ENCODE measurements at regions not wholly inside any gene's neighbourhood (a gene's known extent, or its start where the extent isn't known, plus 50 kb on each side); places are given as distances from the start of the nearest gene placed in this dataset.

- no peaks in the 10 kb centered on the region for H3K79me1 ChIP-seq (ENCODE audit: low read depth, low read length)
- CTCF ChIA-PET (ENCODE audit: partially characterized antibody), result interaction anchor here (0.6 to 0.7 kb wide), 2 partner anchors 21 to 208 kb away, joined by 3 read pairs; no protein-coding TSS in a partner anchor
- no peak for TF ChIP-seq SP4 (IDR thresholded peaks at IDR 0.05; ENCODE audit: low read length)
- TF ChIP-seq SIN3A (conservative IDR thresholded peaks at IDR 0.05 in 1 of 2, IDR thresholded peaks at IDR 0.05 in 1 of 2; ENCODE audit: low read depth in 1 of 2, low read length in 2 of 2), result no peak
- TF ChIP-seq KDM1A (IDR thresholded peaks at IDR 0.05; ENCODE audit: borderline replicate concordance, low read length), result no peak
- no peak for TF ChIP-seq ASH2L (IDR thresholded peaks at IDR 0.05; ENCODE audit: low read length)
- no peak for TF ChIP-seq FOSL1 (IDR thresholded peaks at IDR 0.05; ENCODE audit: insufficient read depth, low read depth, low read length)
- TF ChIP-seq RAD21 (IDR thresholded peaks at IDR 0.05 in 1 of 2, conservative IDR thresholded peaks at IDR 0.05 in 1 of 2; ENCODE audit: low read depth in 2 of 2, low read length in 2 of 2), result no peak
- TF ChIP-seq YY1 (IDR thresholded peaks at IDR 0.05; ENCODE audit: low read depth, low read length), result no peak
These were observed 134.5 kb upstream of the SMIM23 start for GRCh38 chr5:171651102-171651501.

More at GRCh38 chr5:171651102-171651501, 134.5 kb upstream of the SMIM23 start:
- no peak overlapping the region for H2BK5ac ChIP-seq (ENCODE audit: low read depth, low read length)
- POLR2A ChIA-PET (ENCODE audit: partially characterized antibody), result no interaction called here
- no peak overlapping the region for H3K14ac ChIP-seq (ENCODE audit: insufficient read length)
- H3K9ac ChIP-seq (replicated peaks in 1 of 4; ENCODE audit: extremely low read depth in 1 of 4, low read depth in 3 of 4, low read length in 3 of 4), result no peak overlapping the region
- H3K4ac ChIP-seq (replicated peaks; ENCODE audit: insufficient read length, low read depth, low read length), result no peak overlapping the region
- DNase-seq (ENCODE audit: low read depth in 1 of 2, low spot score in 2 of 2) (no peak), FAIRE-seq (no peak)
- H3K18ac ChIP-seq (ENCODE audit: extremely low read depth, low read length), result no peak overlapping the region
- H3K4me3 ChIP-seq (ENCODE audit: extremely low read depth in 1 of 4, insufficient read depth in 2 of 4, low read depth in 3 of 4, low read length in 4 of 4), result no peak overlapping the region
- no peaks in the 10 kb centered on the region for H3K27me3 ChIP-seq (replicated peaks in 1 of 4; ENCODE audit: control insufficient read depth in 3 of 4, extremely low read depth in 1 of 4, insufficient read depth in 3 of 4, low read length in 3 of 4)
- WGBS, 2 experiments (ENCODE audit: extremely low coverage in 1 of 2, insufficient coverage in 1 of 2, insufficient read length in 1 of 2, insufficient replicate concordance in 2 of 2, low coverage in 1 of 2, low lambda C conversion rate in 2 of 2, missing lambda C conversion rate in 1 of 2), result 93% methylated on average over 3 of the region's 3 CpGs; no CpG with 5 or more reads in 1 of the 2 experiments
- 0 out of 4 replicates have a peak, but pooled peaks cover 0 to 3% of the 10 kb centered on the region in 2 experiments for H3K9me3 ChIP-seq (ENCODE audit: insufficient read depth in 2 of 2, low read depth in 1 of 2, low read length in 1 of 2)
- no peak overlapping the region for H2BK20ac ChIP-seq (ENCODE audit: low read length)
- H4K91ac ChIP-seq (replicated peaks; ENCODE audit: insufficient read length, low read length), result no peak overlapping the region
- no peak overlapping the region for H3K23ac ChIP-seq (ENCODE audit: insufficient read length)
- peaks cover 0 to 5% (median 2%) of the 10 kb centered on the region in 4 experiments; a peak in 2 of 7 replicates for H3K4me1 ChIP-seq (replicated peaks in 1 of 4; ENCODE audit: control insufficient read depth in 3 of 4, insufficient read depth in 4 of 4, low read length in 3 of 4)
- H3K79me2 ChIP-seq (ENCODE audit: control insufficient read depth in 1 of 2, insufficient read depth in 2 of 2, low read length in 2 of 2), result no peaks in the 10 kb centered on the region
- no peaks in the 10 kb centered on the region for H4K20me1 ChIP-seq (replicated peaks in 1 of 2; ENCODE audit: control insufficient read depth in 1 of 2, insufficient read depth in 2 of 2, low read length in 2 of 2)
- no peak overlapping the region for H2BK15ac ChIP-seq (ENCODE audit: low read length)
- no peaks in the 10 kb centered on the region for H3K23me2 ChIP-seq (ENCODE audit: low read depth, low read length)
- H3K36me3 ChIP-seq (ENCODE audit: control insufficient read depth in 2 of 4, insufficient read depth in 4 of 4, low read length in 3 of 4), result no peaks in the 10 kb centered on the region
- no peak overlapping the region for H3K27ac ChIP-seq (ENCODE audit: low read depth, low read length)
- H2BK120ac ChIP-seq (replicated peaks; ENCODE audit: low read depth, low read length), result no peak overlapping the region
- no peak overlapping the region for H3K56ac ChIP-seq (replicated peaks; ENCODE audit: insufficient read length, low read depth, low read length)
- H2BK12ac ChIP-seq (ENCODE audit: low read depth, low read length), result no peak overlapping the region
- no peak overlapping the region for H4K8ac ChIP-seq (ENCODE audit: extremely low read depth, insufficient read depth, low read length)
- H2AFZ ChIP-seq (ENCODE audit: low read length), result no peak overlapping the region
- no peak overlapping the region for H4K5ac ChIP-seq (ENCODE audit: insufficient read length, low read depth, low read length)
- no peak overlapping the region for H2AK5ac ChIP-seq (ENCODE audit: low read depth, low read length)
- no peak overlapping the region for H3K4me2 ChIP-seq (ENCODE audit: insufficient read depth in 1 of 2, low read depth in 2 of 2, low read length in 2 of 2)

Measured in H1 (cell line).